Astrocyte (in vitro differentiated cells and primary cell): ENCODE measurements at regions not wholly inside any gene's neighbourhood (a gene's known extent, or its start where the extent isn't known, plus 50 kb on each side); places are given as distances from the start of the nearest gene placed in this dataset.

ENCODE experiments used
- DNase-seq: peaks from one replicate; pipeline ENCODE4 v3.0.0-alpha.2; 2010; ENCODE audit warnings: low read depth
- FAIRE-seq: peaks from 2 replicates; lab custom pipeline; 2011; peaks lifted over from hg19 to GRCh38; lab: Jason Lieb, UNC
- H2AFZ ChIP-seq: 2 replicates; pipeline ENCODE4 v1.6.0; 2012; ENCODE audit warnings: low read depth, low read length, inconsistent platforms
- H3K27ac ChIP-seq: 2 replicates; pipeline ENCODE4 v1.5.1; 2011; ENCODE audit warnings: low read depth, low read length, inconsistent platforms
- H3K27me3 ChIP-seq: 2 replicates; pipeline ENCODE4 v1.6.0; 2011; ENCODE audit warnings: low read length, inconsistent platforms; ENCODE audit not compliant: insufficient read depth
- H3K36me3 ChIP-seq: 2 replicates; pipeline ENCODE4 v1.5.1; 2011; ENCODE audit warnings: low read length, inconsistent platforms; ENCODE audit not compliant: insufficient read depth
- H3K4me1 ChIP-seq: 2 replicates; pipeline ENCODE4 v1.5.1; 2011; ENCODE audit warnings: low read length, inconsistent platforms; ENCODE audit not compliant: insufficient read depth
- H3K4me2 ChIP-seq: 2 replicates; pipeline ENCODE4 v1.6.0; 2012; ENCODE audit warnings: low read length, inconsistent platforms
- H3K4me3 ChIP-seq: 2 replicates; pipeline ENCODE4 v1.5.1; 2011; ENCODE audit warnings: low read depth, mild to moderate bottlenecking, low read length, inconsistent platforms; ENCODE audit not compliant: insufficient read depth
- H3K79me2 ChIP-seq: 2 replicates; pipeline ENCODE4 v1.6.0; 2012; ENCODE audit warnings: mild to moderate bottlenecking, low read length, inconsistent platforms; ENCODE audit not compliant: insufficient read depth
- H3K9ac ChIP-seq: 2 replicates; pipeline ENCODE4 v1.6.0; 2012; ENCODE audit warnings: mild to moderate bottlenecking, low read length, inconsistent platforms
- H3K9me3 ChIP-seq: 2 replicates; pipeline ENCODE4 v1.5.1; 2012; ENCODE audit warnings: low read depth, mild to moderate bottlenecking, low read length, inconsistent platforms; ENCODE audit not compliant: insufficient read depth
- H4K20me1 ChIP-seq: 2 replicates; pipeline ENCODE4 v1.6.0; 2012; ENCODE audit warnings: low read length, inconsistent platforms; ENCODE audit not compliant: insufficient read depth
- H3K27ac Mint-ChIP-seq: one replicate; pipeline ENCODE4 v1.8.0; 2021; ENCODE audit warnings: mild to moderate bottlenecking, mixed read lengths; ENCODE audit not compliant: unreplicated experiment
- H3K27me3 Mint-ChIP-seq: one replicate; pipeline ENCODE4 v1.8.0; 2021; ENCODE audit warnings: low read depth, mixed read lengths; ENCODE audit not compliant: unreplicated experiment
- H3K36me3 Mint-ChIP-seq: one replicate; pipeline ENCODE4 v1.8.0; 2021; ENCODE audit warnings: low read depth, mixed read lengths; ENCODE audit not compliant: unreplicated experiment
- H3K4me1 Mint-ChIP-seq: one replicate; pipeline ENCODE4 v1.8.0; 2021; ENCODE audit warnings: low read depth, mixed read lengths; ENCODE audit not compliant: unreplicated experiment
- H3K4me3 Mint-ChIP-seq: one replicate; pipeline ENCODE4 v1.8.0; 2021; ENCODE audit warnings: mild to moderate bottlenecking, moderate library complexity, mixed read lengths; ENCODE audit not compliant: unreplicated experiment
- H3K9me3 Mint-ChIP-seq: one replicate; pipeline ENCODE4 v1.8.0; 2021; ENCODE audit warnings: mild to moderate bottlenecking, mixed read lengths; ENCODE audit not compliant: unreplicated experiment
- CTCF ChIP-seq: IDR thresholded peaks from 2 replicates; pipeline ENCODE4 v1.5.1; 2011; ENCODE audit warnings: low read depth, mild to moderate bottlenecking, inconsistent platforms, low read length, moderate library complexity; ENCODE audit not compliant: insufficient read depth
- EZH2 ChIP-seq: IDR thresholded peaks from 2 replicates; pipeline ENCODE4 v1.6.1; 2012; ENCODE audit warnings: mild to moderate bottlenecking, low read length, inconsistent platforms; ENCODE audit not compliant: insufficient read depth

GRCh38 chr4:162341533-162341932 lies 177.7 kb upstream of the FSTL5 start:
- FAIRE-seq = no peak
- H3K9ac ChIP-seq = no peak overlapping the region

GRCh38 chr4:162323919-162324318 lies 160.1 kb upstream of the FSTL5 start:
- TF ChIP-seq EZH2 = no peak
- TF ChIP-seq CTCF = no peak
- Mint-ChIP-seq H3K4me3 (no peak overlapping the region), H3K36me3 (no peaks in the 10 kb centered on the region), H3K27me3 (no peaks in the 10 kb centered on the region), H3K4me1 (peaks cover 4% of the 10 kb centered on the region), H3K27ac (no peak overlapping the region), H3K9me3 (no peaks in the 10 kb centered on the region)
- Histone ChIP-seq H3K9ac (no peak overlapping the region), H3K79me2 (no peaks in the 10 kb centered on the region), H4K20me1 (no peaks in the 10 kb centered on the region), H2AFZ (no peak overlapping the region), H3K4me3 (no peak overlapping the region), H3K9me3 (no peaks in the 10 kb centered on the region), H3K27me3 (no peaks in the 10 kb centered on the region), H3K36me3 (no peaks in the 10 kb centered on the region), H3K4me2 (no peak overlapping the region), H3K27ac (no peak overlapping the region), H3K4me1 (no peaks in the 10 kb centered on the region)
- DNase-seq (peak; percentile 0), FAIRE-seq (no peak)

More at GRCh38 chr4:162341533-162341932, 177.7 kb upstream of the FSTL5 start:
- Mint-ChIP-seq H3K27ac (no peak overlapping the region), H3K4me1 (peaks cover 7% of the 10 kb centered on the region), H3K27me3 (no peaks in the 10 kb centered on the region), H3K9me3 (peaks cover 4% of the 10 kb centered on the region), H3K36me3 (no peaks in the 10 kb centered on the region), H3K4me3 (no peak overlapping the region)
- TF ChIP-seq EZH2 (no peak), CTCF (no peak)
- no peak overlapping the region for H3K4me3 ChIP-seq
- H2AFZ ChIP-seq = no peak overlapping the region
- no peaks in the 10 kb centered on the region for H3K9me3 ChIP-seq
- H3K79me2 ChIP-seq = no peaks in the 10 kb centered on the region
- H4K20me1 ChIP-seq = no peaks in the 10 kb centered on the region
- no peaks in the 10 kb centered on the region for H3K36me3 ChIP-seq
- no peak overlapping the region for H3K27ac ChIP-seq
- no peaks in the 10 kb centered on the region for H3K4me1 ChIP-seq
- no peak for DNase-seq
- H3K4me2 ChIP-seq = no peak overlapping the region
- no peaks in the 10 kb centered on the region for H3K27me3 ChIP-seq

GRCh38 chr4:162322054-162322453 lies 158.3 kb upstream of the FSTL5 start:
- Histone ChIP-seq H3K4me1 (no peaks in the 10 kb centered on the region), H3K4me3 (no peak overlapping the region), H3K36me3 (no peaks in the 10 kb centered on the region), H3K9me3 (no peaks in the 10 kb centered on the region), H3K79me2 (no peaks in the 10 kb centered on the region), H2AFZ (no peak overlapping the region), H3K4me2 (no peak overlapping the region), H4K20me1 (no peaks in the 10 kb centered on the region), H3K27ac (no peak overlapping the region), H3K9ac (no peak overlapping the region), H3K27me3 (no peaks in the 10 kb centered on the region)
- FAIRE-seq (no peak), DNase-seq (no peak)
- Mint-ChIP-seq H3K4me1 (peaks cover 4% of the 10 kb centered on the region), H3K36me3 (no peaks in the 10 kb centered on the region), H3K9me3 (no peaks in the 10 kb centered on the region), H3K4me3 (no peak overlapping the region), H3K27me3 (no peaks in the 10 kb centered on the region), H3K27ac (no peak overlapping the region)
- TF ChIP-seq EZH2 (no peak), CTCF (no peak)
